ENCODE measurements at regions not wholly inside any gene's neighbourhood (a gene's known extent, or its start where the extent isn't known, plus 50 kb on each side); places are given as distances from the start of the nearest gene placed in this dataset.

DNA sequence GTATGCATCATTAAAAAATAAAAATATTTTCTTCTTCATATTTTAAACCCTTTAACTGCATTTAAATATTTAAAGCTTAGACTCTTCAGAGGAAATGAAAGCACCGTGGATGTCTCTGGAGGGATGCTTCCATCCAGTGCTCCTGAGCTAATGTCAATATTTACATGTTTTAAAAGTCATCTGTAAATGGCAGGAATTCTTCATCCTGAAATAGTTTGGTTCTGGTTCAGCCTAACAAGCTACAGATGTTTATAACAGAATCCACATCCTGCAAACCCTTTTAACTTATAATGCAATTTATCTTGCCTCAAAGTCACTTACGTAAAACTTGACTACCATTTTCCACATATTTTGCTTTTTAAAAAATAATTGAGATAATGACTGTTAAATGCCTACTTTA lies 1207.3 kb downstream of the SLC16A7 start:
- TF ChIP-seq EZH2phosphoT487 (IDR thresholded peaks at IDR 0.05) (no peak), EZH2 (IDR thresholded peaks at IDR 0.05) (no peak)
- TF ChIP-seq, protein P1, sequence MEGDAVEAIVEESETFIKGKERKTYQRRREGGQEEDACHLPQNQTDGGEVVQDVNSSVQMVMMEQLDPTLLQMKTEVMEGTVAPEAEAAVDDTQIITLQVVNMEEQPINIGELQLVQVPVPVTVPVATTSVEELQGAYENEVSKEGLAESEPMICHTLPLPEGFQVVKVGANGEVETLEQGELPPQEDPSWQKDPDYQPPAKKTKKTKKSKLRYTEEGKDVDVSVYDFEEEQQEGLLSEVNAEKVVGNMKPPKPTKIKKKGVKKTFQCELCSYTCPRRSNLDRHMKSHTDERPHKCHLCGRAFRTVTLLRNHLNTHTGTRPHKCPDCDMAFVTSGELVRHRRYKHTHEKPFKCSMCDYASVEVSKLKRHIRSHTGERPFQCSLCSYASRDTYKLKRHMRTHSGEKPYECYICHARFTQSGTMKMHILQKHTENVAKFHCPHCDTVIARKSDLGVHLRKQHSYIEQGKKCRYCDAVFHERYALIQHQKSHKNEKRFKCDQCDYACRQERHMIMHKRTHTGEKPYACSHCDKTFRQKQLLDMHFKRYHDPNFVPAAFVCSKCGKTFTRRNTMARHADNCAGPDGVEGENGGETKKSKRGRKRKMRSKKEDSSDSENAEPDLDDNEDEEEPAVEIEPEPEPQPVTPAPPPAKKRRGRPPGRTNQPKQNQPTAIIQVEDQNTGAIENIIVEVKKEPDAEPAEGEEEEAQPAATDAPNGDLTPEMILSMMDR (IDR thresholded peaks at IDR 0.05) = no peak
- Histone ChIP-seq H3K4me1 (no peaks in the 10 kb centered on the region), H3K79me2 (ENCODE audit: low read depth) (no peaks in the 10 kb centered on the region), H3F3A (ENCODE audit: low read depth) (no peaks in the 10 kb centered on the region), H3K36me3 (no peaks in the 10 kb centered on the region), H3K27ac (no peak overlapping the region), H4K20me1 (ENCODE audit: low read depth) (no peaks in the 10 kb centered on the region), H3K27me3 (no peaks in the 10 kb centered on the region), H3K9me3 (ENCODE audit: low read depth) (no peaks in the 10 kb centered on the region), H3K9ac (no peak overlapping the region), H2AFZ (replicated peaks) (no peak overlapping the region), H3K4me2 (no peak overlapping the region), H3K4me3 (no peak overlapping the region)
- H3K27me3 Mint-ChIP-seq (ENCODE audit: insufficient read depth, low read depth) = no peaks in the 10 kb centered on the region
- H3K4me3 Mint-ChIP-seq = no peak overlapping the region
- H3K4me1 Mint-ChIP-seq = peaks cover 9% of the 10 kb centered on the region
- no peaks in the 10 kb centered on the region for H3K9me3 Mint-ChIP-seq
- H3K27ac Mint-ChIP-seq = no peak overlapping the region
- H3K36me3 Mint-ChIP-seq = no peaks in the 10 kb centered on the region
- DNase-seq (ENCODE audit: low spot score) = no peak

DNA sequence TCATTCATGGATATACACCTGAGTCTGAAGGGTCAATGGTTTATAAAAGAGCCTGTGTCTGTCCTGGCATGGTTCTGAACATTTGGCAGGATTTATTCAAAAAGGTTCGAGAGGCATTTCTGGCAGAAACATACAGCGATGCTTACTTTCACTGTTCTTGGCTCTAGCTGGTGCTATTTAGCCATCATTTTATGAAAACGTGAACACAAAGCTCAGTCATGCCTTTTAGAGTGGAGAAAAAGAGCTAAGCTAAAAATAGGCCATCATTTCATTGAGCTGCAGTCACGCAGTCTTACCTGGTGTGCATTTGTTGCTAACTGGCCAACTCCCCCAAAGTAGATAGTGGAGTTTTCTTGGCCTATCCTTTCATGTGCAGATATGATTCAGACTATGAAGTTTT lies 1209.5 kb downstream of the SLC16A7 start:
- Histone ChIP-seq H3K9me3 (ENCODE audit: low read depth) (no peaks in the 10 kb centered on the region), H3K79me2 (ENCODE audit: low read depth) (no peaks in the 10 kb centered on the region), H3K9ac (no peak overlapping the region), H3K27me3 (no peaks in the 10 kb centered on the region), H3K36me3 (no peaks in the 10 kb centered on the region), H4K20me1 (ENCODE audit: low read depth) (no peaks in the 10 kb centered on the region), H3F3A (ENCODE audit: low read depth) (no peaks in the 10 kb centered on the region), H2AFZ (replicated peaks) (no peak overlapping the region), H3K4me1 (no peaks in the 10 kb centered on the region), H3K4me3 (no peak overlapping the region), H3K27ac (no peak overlapping the region), H3K4me2 (no peak overlapping the region)
- peaks cover 2% of the 10 kb centered on the region for H3K27me3 Mint-ChIP-seq (ENCODE audit: insufficient read depth, low read depth)
- peaks cover 4% of the 10 kb centered on the region for H3K4me1 Mint-ChIP-seq
- no peak overlapping the region for H3K4me3 Mint-ChIP-seq
- no peak overlapping the region for H3K27ac Mint-ChIP-seq
- H3K9me3 Mint-ChIP-seq = peaks cover 4% of the 10 kb centered on the region
- H3K36me3 Mint-ChIP-seq = no peaks in the 10 kb centered on the region
- DNase-seq (ENCODE audit: low spot score) = no peak
- TF ChIP-seq, protein P1 (IDR thresholded peaks at IDR 0.05) = no peak
- TF ChIP-seq EZH2 (IDR thresholded peaks at IDR 0.05) (no peak), EZH2phosphoT487 (IDR thresholded peaks at IDR 0.05) (no peak)

DNA sequence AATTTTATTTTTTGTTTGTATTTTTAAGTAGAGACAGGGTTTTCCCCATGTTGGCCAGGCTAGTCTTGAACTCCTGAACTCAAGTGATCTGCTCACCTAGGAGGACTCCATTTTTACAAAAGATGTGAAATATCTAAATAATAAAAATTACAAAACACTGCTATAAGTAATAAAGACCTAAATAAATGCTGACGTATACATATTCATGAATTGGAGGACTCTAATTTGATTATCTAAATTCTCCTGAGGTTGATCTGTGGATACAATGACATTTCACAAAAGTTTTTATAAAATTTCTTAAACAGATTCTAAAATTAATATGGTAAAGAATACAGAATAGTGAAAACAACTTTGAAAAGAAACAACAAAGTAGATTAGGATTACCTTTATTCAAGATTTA lies 1224.0 kb downstream of the SLC16A7 start:
- no peak overlapping the region for H3K4me3 ChIP-seq
- no peaks in the 10 kb centered on the region for H3F3A ChIP-seq (ENCODE audit: low read depth)
- no peaks in the 10 kb centered on the region for H4K20me1 ChIP-seq (ENCODE audit: low read depth)
- H2AFZ ChIP-seq (replicated peaks) = no peak overlapping the region
- Mint-ChIP-seq H3K4me1 (peaks cover 4% of the 10 kb centered on the region), H3K27me3 (ENCODE audit: insufficient read depth, low read depth) (no peaks in the 10 kb centered on the region), H3K36me3 (no peaks in the 10 kb centered on the region), H3K4me3 (no peak overlapping the region), H3K27ac (no peak overlapping the region), H3K9me3 (peaks cover 8% of the 10 kb centered on the region)
- H3K4me1 ChIP-seq = no peaks in the 10 kb centered on the region
- no peaks in the 10 kb centered on the region for H3K27me3 ChIP-seq
- peaks cover 3% of the 10 kb centered on the region for H3K9me3 ChIP-seq (ENCODE audit: low read depth)
- no peak for DNase-seq (ENCODE audit: low spot score)
- H3K9ac ChIP-seq = no peak overlapping the region
- no peak for TF ChIP-seq EZH2 (IDR thresholded peaks at IDR 0.05)
- TF ChIP-seq, protein P1 (IDR thresholded peaks at IDR 0.05) = no peak
- TF ChIP-seq EZH2phosphoT487 (IDR thresholded peaks at IDR 0.05) = no peak
- H3K4me2 ChIP-seq = no peak overlapping the region
- H3K79me2 ChIP-seq (ENCODE audit: low read depth) = no peaks in the 10 kb centered on the region
- no peak overlapping the region for H3K27ac ChIP-seq
- H3K36me3 ChIP-seq = no peaks in the 10 kb centered on the region
